Heart left ventricle (tissue), 16 donors: ENCODE measurements at regions not wholly inside any gene's neighbourhood (a gene's known extent, or its start where the extent isn't known, plus 50 kb on each side); places are given as distances from the start of the nearest gene placed in this dataset.

ENCODE experiments used
- ATAC-seq, 4 donors: fragments of 200-7000 bp; cut with Tn5 transposase; one replicate each; pipeline ENCODE4 v1.9.1; 2020 to 2022; ENCODE audit warnings: moderate library complexity in 4 of 4, mild to moderate bottlenecking in 3 of 4, moderate number of reproducible peaks in 1 of 4
- DNase-seq, 5 donors: peaks; one replicate each; pipeline ENCODE4 v3.0.0-alpha.2; 2020
- H3K27ac ChIP-seq, 12 donors: fragments of 200-600 bp; sonication (generic) in 4 of 12; one replicate each; pipeline versions ENCODE4 v1.5.0 to v1.8.0; 2016 to 2022; ENCODE audit warnings: mild to moderate bottlenecking in 2 of 12
- H3K27me3 ChIP-seq, 9 donors: fragments of 200-600 bp; sonication (generic) in 2 of 9; one replicate each; pipeline versions ENCODE4 v1.5.1 to v1.8.0; 2016 to 2022; ENCODE audit warnings: mild to moderate bottlenecking in 3 of 9
- H3K36me3 ChIP-seq, 9 donors: fragments of 200-600 bp; sonication (generic) in 2 of 9; one replicate each; pipeline versions ENCODE4 v1.5.0 to v1.8.0; 2018 to 2022; ENCODE audit warnings: mild to moderate bottlenecking in 2 of 9
- H3K4me1 ChIP-seq, 12 donors: fragments of 200-600 bp; sonication (generic) in 4 of 12; one replicate each; pipeline versions ENCODE4 v1.5.0 to v1.8.0; 2016 to 2022; ENCODE audit warnings: mild to moderate bottlenecking in 3 of 12
- H3K4me3 ChIP-seq, 12 donors: fragments of 200-600 bp; sonication (generic) in 4 of 12; one replicate each; pipeline versions ENCODE4 v1.5.0 to v1.8.0; 2017 to 2022; ENCODE audit warnings: mild to moderate bottlenecking in 9 of 12, moderate library complexity in 4 of 12
- H3K9me3 ChIP-seq, 12 donors: fragments of 200-600 bp; sonication (generic) in 4 of 12; one replicate each; pipeline versions ENCODE4 v1.5.0 to v1.8.0; 2016 to 2022; ENCODE audit warnings: mild to moderate bottlenecking in 1 of 12
- POLR2A ChIP-seq, 2 donors: fragments of 450-650 bp; IDR thresholded peaks; one replicate each; pipeline ENCODE4 v1.6.1; 2017; ENCODE audit warnings: antibody characterized with exemption in 2 of 2, mild to moderate bottlenecking in 2 of 2, moderate library complexity in 2 of 2
- WGBS, 4 donors: extraction: QIAGEN DNeasy Blood & Tissue Kit in 2 of 4; methylation state at CpG; one replicate each; pipeline versions ENCODE4 v1.1.5 to v1.1.7; 2013 to 2018; 5-methylcytosine and 5-hydroxymethylcytosine counted together
- intact Hi-C, 10 donors: fragments of 100-400 bp; cut with DNase I; formaldehyde crosslinking; loops; one replicate each; pipeline versions ENCODE4 v1.11.1 to v1.14.2; 2022
- TF ChIP-seq, protein P1 (sequence below), 12 donors: fragments of 200-600 bp; sonication (generic) in 4 of 12; IDR thresholded peaks; one replicate each; pipeline versions ENCODE4 v1.5.0 to v1.8.0; 2018 to 2022; ENCODE audit warnings: antibody characterized with exemption in 12 of 12, mild to moderate bottlenecking in 5 of 12
- donor health status: ischemic (EF 13 %, LVEDD 7.1; RV severe dilation, severe dysfunction).
- donor health status: healthy with polysubstance abuse.
- donor health status: DM: no; HTN: yes; CAD: no.
- donor health status: DM: no; HTN: no; CAD: no.
- donor health status: ischemic (EF 25% LVEDD 6.9; RV normal size, moderate dysfunction).
- donor health status: ischemic (EF 25% LVEDD 5.7; RV mildly dilated, moderate dysfunction).
- donor health status: healthy.
- donor health status: DM: yes; HTN: yes; CAD: no.
- donor health status: ischemic (EF 35%, LVEDD 5.7; RV mildly dilated, moderate dysfunction).
- donor health status: nonischemic (EF 11% LVEDD 7.7; RV severe dilation, severe dysfunction).
- donor health status: DM: yes; HTN: yes; CAD: no.
- donor health status: PGD.
- donor health status: ischemic (EF 29% LVEDD 5.4; RV normal size, mild dysfunction).
- donor health status: nonischemic (EF 23%, LVEDD 6.1; RV moderate dilation, normal function).

DNA sequence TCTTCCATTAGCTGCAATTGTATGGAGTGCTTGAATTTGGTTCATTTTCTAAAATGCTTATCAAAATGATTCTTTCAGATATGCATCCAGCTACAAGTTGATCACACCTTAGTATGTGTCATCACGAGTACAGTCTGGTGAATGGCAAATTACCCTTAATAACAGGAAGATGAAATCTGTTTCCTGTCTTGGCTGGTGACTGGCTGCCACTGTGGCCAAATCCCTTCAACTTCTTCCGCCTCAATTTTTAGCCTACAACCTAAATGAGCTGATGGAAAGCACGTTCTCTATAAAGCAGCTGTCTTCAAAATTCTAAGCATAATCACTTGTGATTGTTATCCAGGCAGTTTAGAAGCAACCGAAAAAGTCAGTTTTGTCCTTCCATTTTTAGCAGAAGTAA is 387.1 kb upstream of the NECTIN3 start:
- H3K36me3 ChIP-seq = no peaks in the 10 kb centered on the region
- H3K4me1 ChIP-seq = no peaks in the 10 kb centered on the region
- TF ChIP-seq, protein P1, sequence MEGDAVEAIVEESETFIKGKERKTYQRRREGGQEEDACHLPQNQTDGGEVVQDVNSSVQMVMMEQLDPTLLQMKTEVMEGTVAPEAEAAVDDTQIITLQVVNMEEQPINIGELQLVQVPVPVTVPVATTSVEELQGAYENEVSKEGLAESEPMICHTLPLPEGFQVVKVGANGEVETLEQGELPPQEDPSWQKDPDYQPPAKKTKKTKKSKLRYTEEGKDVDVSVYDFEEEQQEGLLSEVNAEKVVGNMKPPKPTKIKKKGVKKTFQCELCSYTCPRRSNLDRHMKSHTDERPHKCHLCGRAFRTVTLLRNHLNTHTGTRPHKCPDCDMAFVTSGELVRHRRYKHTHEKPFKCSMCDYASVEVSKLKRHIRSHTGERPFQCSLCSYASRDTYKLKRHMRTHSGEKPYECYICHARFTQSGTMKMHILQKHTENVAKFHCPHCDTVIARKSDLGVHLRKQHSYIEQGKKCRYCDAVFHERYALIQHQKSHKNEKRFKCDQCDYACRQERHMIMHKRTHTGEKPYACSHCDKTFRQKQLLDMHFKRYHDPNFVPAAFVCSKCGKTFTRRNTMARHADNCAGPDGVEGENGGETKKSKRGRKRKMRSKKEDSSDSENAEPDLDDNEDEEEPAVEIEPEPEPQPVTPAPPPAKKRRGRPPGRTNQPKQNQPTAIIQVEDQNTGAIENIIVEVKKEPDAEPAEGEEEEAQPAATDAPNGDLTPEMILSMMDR (IDR thresholded peaks at IDR 0.05) = no peak
- TF ChIP-seq POLR2A (IDR thresholded peaks at IDR 0.05) = no peak
- H3K4me3 ChIP-seq = no peak overlapping the region
- no peaks in the 10 kb centered on the region for H3K9me3 ChIP-seq
- ATAC-seq (no peak), DNase-seq (no peak)
- H3K27ac ChIP-seq = no peak overlapping the region
- intact Hi-C loops = no loop called here
- 68 to 77% (median 71%) methylated on average over 4 of the region's 4 CpGs for WGBS, 4 donors
- H3K27me3 ChIP-seq = no peaks in the 10 kb centered on the region

DNA sequence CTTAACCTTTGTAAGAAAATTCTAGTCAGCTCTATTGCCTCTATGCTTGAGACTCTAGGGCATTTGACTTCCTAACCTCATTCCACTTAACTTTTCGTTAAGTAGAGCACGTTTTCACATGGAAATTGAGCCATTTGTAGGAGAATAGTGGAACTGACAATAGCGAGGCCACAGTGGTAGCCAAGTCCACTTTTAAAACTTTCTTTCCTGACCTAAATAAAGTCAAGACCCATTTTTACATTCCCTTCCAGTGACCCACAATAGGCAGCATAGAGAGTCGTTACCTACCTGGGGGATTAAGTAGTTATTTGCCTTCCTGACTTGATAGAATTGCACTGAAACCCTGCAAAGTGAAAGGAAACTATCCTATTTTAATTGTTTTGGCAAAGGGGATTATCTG is 386.0 kb upstream of the NECTIN3 start:
- ATAC-seq (no peak), DNase-seq (no peak)
- no peaks in the 10 kb centered on the region for H3K36me3 ChIP-seq
- WGBS, 4 donors = 49 to 55% (median 52%) methylated on average over 4 of the region's 4 CpGs
- no peaks in the 10 kb centered on the region for H3K4me1 ChIP-seq
- H3K9me3 ChIP-seq = no peaks in the 10 kb centered on the region
- H3K27ac ChIP-seq = no peak overlapping the region
- H3K27me3 ChIP-seq = no peaks in the 10 kb centered on the region
- TF ChIP-seq, protein P1 (IDR thresholded peaks at IDR 0.05) = no peak
- TF ChIP-seq POLR2A (IDR thresholded peaks at IDR 0.05) = no peak
- H3K4me3 ChIP-seq = no peak overlapping the region
- intact Hi-C loops = no loop called here

DNA sequence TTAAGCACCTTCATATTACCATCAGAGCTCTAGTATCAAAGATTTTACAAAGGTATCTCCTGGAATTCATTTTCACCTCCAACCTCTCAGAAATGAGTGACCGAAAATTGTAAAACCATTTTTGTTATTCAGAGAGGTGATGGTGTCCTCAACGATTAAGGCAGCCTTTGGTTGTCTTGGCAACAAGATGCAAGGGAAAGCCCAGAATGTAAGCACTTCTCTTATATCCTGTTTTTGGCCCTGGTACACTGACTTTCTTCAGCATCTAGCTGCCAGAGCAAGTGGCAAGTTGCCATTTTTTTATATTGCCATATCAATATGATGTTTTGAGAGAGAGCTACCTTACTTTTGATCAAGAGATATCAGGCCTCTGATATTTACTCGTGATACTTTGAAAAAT is 384.9 kb upstream of the NECTIN3 start:
- intact Hi-C loops = no loop called here
- DNase-seq (no peak), ATAC-seq (no peak)
- no peak for TF ChIP-seq POLR2A (IDR thresholded peaks at IDR 0.05)
- TF ChIP-seq, protein P1 (IDR thresholded peaks at IDR 0.05) = no peak
- 66 to 79% (median 72%) methylated on average over 3 of the region's 3 CpGs for WGBS, 4 donors
- H3K27me3 ChIP-seq = no peaks in the 10 kb centered on the region
- H3K36me3 ChIP-seq = no peaks in the 10 kb centered on the region
- H3K9me3 ChIP-seq = no peaks in the 10 kb centered on the region
- H3K4me3 ChIP-seq = no peak overlapping the region
- no peaks in the 10 kb centered on the region for H3K4me1 ChIP-seq
- H3K27ac ChIP-seq = no peak overlapping the region

DNA sequence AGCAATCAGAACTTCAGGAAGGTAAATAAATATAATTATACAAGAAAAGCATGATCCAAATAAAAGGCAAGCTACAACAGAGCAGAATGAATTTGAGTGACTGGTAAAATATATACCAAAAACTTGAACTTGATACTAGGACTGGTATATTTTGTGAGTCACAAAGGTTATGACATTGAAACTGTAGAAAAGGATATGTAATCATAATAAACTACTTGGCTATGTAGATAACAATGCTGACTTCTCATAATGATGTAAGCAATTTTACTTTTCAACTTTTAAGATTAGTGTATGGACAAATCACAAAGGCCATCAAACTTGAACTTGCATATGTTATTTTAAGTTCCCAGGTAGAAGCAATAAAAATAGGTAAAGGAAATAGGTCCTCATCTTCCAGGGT is 384.5 kb upstream of the NECTIN3 start:
- no peaks in the 10 kb centered on the region for H3K9me3 ChIP-seq
- no peak for DNase-seq
- no peaks in the 10 kb centered on the region for H3K27me3 ChIP-seq
- H3K36me3 ChIP-seq = no peaks in the 10 kb centered on the region
- no peak for ATAC-seq
- no peak overlapping the region for H3K4me3 ChIP-seq
- H3K4me1 ChIP-seq = no peaks in the 10 kb centered on the region
- no peak overlapping the region for H3K27ac ChIP-seq
- intact Hi-C loops = no loop called here
- TF ChIP-seq, protein P1 (IDR thresholded peaks at IDR 0.05) = no peak
- TF ChIP-seq POLR2A (IDR thresholded peaks at IDR 0.05) = no peak
